ENCODE measurements at regions not wholly inside any gene's neighbourhood (a gene's known extent, or its start where the extent isn't known, plus 50 kb on each side); places are given as distances from the start of the nearest gene placed in this dataset.

GRCh38 chr4:108317377-108317776 is 148.6 kb upstream of the LEF1 start:
- H3K4me1 ChIP-seq (ENCODE audit: insufficient read depth, poor library complexity, severe bottlenecking): no peaks in the 10 kb centered on the region
- no peaks in the 10 kb centered on the region for H3K36me3 ChIP-seq (ENCODE audit: low read depth)
- no peaks in the 10 kb centered on the region for H3K9me3 ChIP-seq (ENCODE audit: severe bottlenecking)
- no peak for ATAC-seq (ENCODE audit: low read depth)
- H3K4me3 ChIP-seq (ENCODE audit: severe bottlenecking): no peak overlapping the region
- no peak for TF ChIP-seq CTCF (IDR thresholded peaks at IDR 0.05; ENCODE audit: poor library complexity, severe bottlenecking)
- DNase-seq (ENCODE audit: low spot score): no peak
- no peaks in the 10 kb centered on the region for H3K27me3 ChIP-seq (ENCODE audit: insufficient read depth, poor library complexity, severe bottlenecking)
- no peak overlapping the region for H3K27ac ChIP-seq (ENCODE audit: poor library complexity, severe bottlenecking)

GRCh38 chr4:108315694-108316093 is 147.0 kb upstream of the LEF1 start:
- Histone ChIP-seq H3K4me1 (ENCODE audit: insufficient read depth, poor library complexity, severe bottlenecking) (no peaks in the 10 kb centered on the region), H3K4me3 (ENCODE audit: severe bottlenecking) (no peak overlapping the region), H3K27ac (ENCODE audit: poor library complexity, severe bottlenecking) (no peak overlapping the region), H3K36me3 (ENCODE audit: low read depth) (no peaks in the 10 kb centered on the region), H3K27me3 (ENCODE audit: insufficient read depth, poor library complexity, severe bottlenecking) (no peaks in the 10 kb centered on the region), H3K9me3 (ENCODE audit: severe bottlenecking) (no peaks in the 10 kb centered on the region)
- no peak for TF ChIP-seq CTCF (IDR thresholded peaks at IDR 0.05; ENCODE audit: poor library complexity, severe bottlenecking)
- DNase-seq (ENCODE audit: low spot score): no peak
- ATAC-seq (ENCODE audit: low read depth): no peak

GRCh38 chr4:108314900-108315589 is 146.3 kb upstream of the LEF1 start:
- no peak overlapping the region for H3K27ac ChIP-seq (ENCODE audit: poor library complexity, severe bottlenecking)
- no peak for ATAC-seq (ENCODE audit: low read depth)
- TF ChIP-seq CTCF (IDR thresholded peaks at IDR 0.05; ENCODE audit: poor library complexity, severe bottlenecking): no peak

GRCh38 chr4:108313546-108314339 is 145.0 kb upstream of the LEF1 start:
- TF ChIP-seq CTCF (IDR thresholded peaks at IDR 0.05; ENCODE audit: poor library complexity, severe bottlenecking): no peak
- H3K27ac ChIP-seq (ENCODE audit: poor library complexity, severe bottlenecking): no peak overlapping the region
- no peak for ATAC-seq (ENCODE audit: low read depth)

More at GRCh38 chr4:108314900-108315589, 146.3 kb upstream of the LEF1 start:
- DNase-seq (ENCODE audit: low spot score): no peak
- H3K4me1 ChIP-seq (ENCODE audit: insufficient read depth, poor library complexity, severe bottlenecking): no peaks in the 10 kb centered on the region
- no peaks in the 10 kb centered on the region for H3K36me3 ChIP-seq (ENCODE audit: low read depth)
- H3K27me3 ChIP-seq (ENCODE audit: insufficient read depth, poor library complexity, severe bottlenecking): no peaks in the 10 kb centered on the region
- no peaks in the 10 kb centered on the region for H3K9me3 ChIP-seq (ENCODE audit: severe bottlenecking)
- no peak overlapping the region for H3K4me3 ChIP-seq (ENCODE audit: severe bottlenecking)

GRCh38 chr4:108311313-108311712 is 142.6 kb upstream of the LEF1 start:
- H3K27ac ChIP-seq (ENCODE audit: poor library complexity, severe bottlenecking): no peak overlapping the region
- H3K4me1 ChIP-seq (ENCODE audit: insufficient read depth, poor library complexity, severe bottlenecking): no peaks in the 10 kb centered on the region
- ATAC-seq (ENCODE audit: low read depth): no peak
- H3K27me3 ChIP-seq (ENCODE audit: insufficient read depth, poor library complexity, severe bottlenecking): no peaks in the 10 kb centered on the region
- no peak for TF ChIP-seq CTCF (IDR thresholded peaks at IDR 0.05; ENCODE audit: poor library complexity, severe bottlenecking)
- H3K4me3 ChIP-seq (ENCODE audit: severe bottlenecking): no peak overlapping the region
- H3K9me3 ChIP-seq (ENCODE audit: severe bottlenecking): no peaks in the 10 kb centered on the region
- DNase-seq (ENCODE audit: low spot score): no peak
- no peaks in the 10 kb centered on the region for H3K36me3 ChIP-seq (ENCODE audit: low read depth)

More at GRCh38 chr4:108313546-108314339, 145.0 kb upstream of the LEF1 start:
- Histone ChIP-seq H3K9me3 (ENCODE audit: severe bottlenecking) (no peaks in the 10 kb centered on the region), H3K4me1 (ENCODE audit: insufficient read depth, poor library complexity, severe bottlenecking) (no peaks in the 10 kb centered on the region), H3K27me3 (ENCODE audit: insufficient read depth, poor library complexity, severe bottlenecking) (no peaks in the 10 kb centered on the region), H3K36me3 (ENCODE audit: low read depth) (no peaks in the 10 kb centered on the region), H3K4me3 (ENCODE audit: severe bottlenecking) (no peak overlapping the region)
- DNase-seq (ENCODE audit: low spot score): no peak

All from RWPE2 (cell line).